DOHH2 (cell line): ENCODE measurements at regions not wholly inside any gene's neighbourhood (a gene's known extent, or its start where the extent isn't known, plus 50 kb on each side); places are given as distances from the start of the nearest gene placed in this dataset.

Source experiments
- H3F3A ChIP-seq: fragments of 200-600 bp; sonication (generic), shearing (Covaris generic); 2 replicates; pipeline ENCODE4 v1.6.0; 2016; ENCODE audit warnings: antibody characterized with exemption, mild to moderate bottlenecking; ENCODE audit not compliant: control insufficient read depth, insufficient read depth
- H3K27ac ChIP-seq: fragments of 200-600 bp; sonication (generic); 2 replicates; pipeline ENCODE4 v1.5.1; 2014; ENCODE audit warnings: low read depth, mild to moderate bottlenecking, low read length, moderate library complexity
- H3K27me3 ChIP-seq: fragments of 200-600 bp; sonication (generic); 2 replicates; pipeline ENCODE4 v1.6.1; 2014; ENCODE audit warnings: mild to moderate bottlenecking, low read length, mixed read lengths; ENCODE audit not compliant: control insufficient read depth
- H3K36me3 ChIP-seq: fragments of 200-600 bp; sonication (generic); 2 replicates; pipeline ENCODE4 v1.6.1; 2014; ENCODE audit warnings: mild to moderate bottlenecking, low read length, moderate library complexity, mixed read lengths; ENCODE audit not compliant: control insufficient read depth
- H3K4me1 ChIP-seq: fragments of 200-600 bp; sonication (generic); 2 replicates; pipeline ENCODE4 v1.6.1; 2014; ENCODE audit warnings: mild to moderate bottlenecking, low read length, mixed read lengths; ENCODE audit not compliant: control insufficient read depth
- H3K4me2 ChIP-seq: fragments of 200-600 bp; sonication (generic); 2 replicates; pipeline ENCODE4 v1.6.0; 2014; ENCODE audit warnings: mild to moderate bottlenecking, low read length, moderate library complexity
- H3K4me3 ChIP-seq: fragments of 200-600 bp; sonication (generic); 2 replicates; pipeline ENCODE4 v1.5.1; 2014; ENCODE audit warnings: mild to moderate bottlenecking, low read length, mixed read lengths
- H3K79me2 ChIP-seq: fragments of 200-600 bp; sonication (generic); 2 replicates; pipeline ENCODE4 v1.6.1; 2014; ENCODE audit warnings: mild to moderate bottlenecking, low read length, mixed read lengths; ENCODE audit not compliant: control insufficient read depth
- H3K9me2 ChIP-seq: fragments of 200-600 bp; sonication (generic); replicated peaks from 2 replicates; pipeline ENCODE4 v1.6.1; 2014; ENCODE audit warnings: mild to moderate bottlenecking, low read length, mixed read lengths; ENCODE audit not compliant: control insufficient read depth
- H3K9me3 ChIP-seq: fragments of 200-600 bp; sonication (generic); 2 replicates; pipeline ENCODE4 v1.6.1; 2014; ENCODE audit warnings: antibody characterized with exemption, low read length, mixed read lengths; ENCODE audit not compliant: control insufficient read depth, insufficient read depth
- H4K20me1 ChIP-seq: fragments of 200-600 bp; sonication (generic); 2 replicates; pipeline ENCODE4 v1.6.0; 2014; ENCODE audit warnings: low read depth, mild to moderate bottlenecking, antibody characterized with exemption, low read length, moderate library complexity; ENCODE audit not compliant: control insufficient read depth, insufficient read depth
- EZH2phosphoT487 ChIP-seq: fragments of 200-600 bp; sonication (generic); IDR thresholded peaks from 2 replicates; pipeline ENCODE4 v1.6.1; 2017; ENCODE audit warnings: borderline replicate concordance, mild to moderate bottlenecking, antibody characterized with exemption, low read length, moderate library complexity, mixed read lengths
- TF ChIP-seq, protein P1 (sequence below): fragments of 200-600 bp; sonication (generic); IDR thresholded peaks from one replicate; pipeline ENCODE4 v1.5.1; 2014; ENCODE audit warnings: antibody characterized with exemption, mild to moderate bottlenecking, low read depth, low read length; ENCODE audit not compliant: poor library complexity, severe bottlenecking

DNA sequence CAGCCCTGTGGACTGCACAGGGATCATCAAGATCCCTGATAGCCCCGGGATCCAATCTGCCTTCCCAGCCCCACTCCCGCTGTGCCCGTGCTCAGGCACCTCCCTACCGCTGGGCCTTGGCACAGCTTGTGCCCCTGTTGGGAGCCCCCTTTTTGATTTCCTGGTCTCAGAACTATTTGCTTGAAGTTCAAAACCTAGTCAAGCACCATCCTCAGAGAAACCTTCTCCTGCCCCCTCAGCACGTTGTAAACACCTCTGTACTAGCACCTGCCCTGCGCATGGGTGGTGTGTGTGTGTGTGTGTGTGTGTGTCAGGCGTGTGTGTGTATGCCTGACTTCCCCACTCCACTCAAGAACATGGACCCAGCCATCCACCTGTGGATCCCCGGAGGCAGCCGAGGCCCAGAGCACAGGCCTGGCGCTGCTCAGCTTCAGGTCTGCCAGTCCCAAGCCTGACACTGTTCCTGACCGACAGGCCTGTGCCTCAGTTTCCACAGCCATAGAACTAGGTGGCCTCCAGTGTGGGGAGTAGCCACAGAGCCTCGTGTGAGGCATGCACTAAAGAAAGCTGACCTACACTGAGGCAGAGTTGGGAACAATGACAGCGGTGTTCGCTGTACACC lies 65.5 kb downstream of the ADRA2C start:
- H3K9me2 ChIP-seq: no peaks in the 10 kb centered on the region
- no peak for TF ChIP-seq EZH2phosphoT487
- TF ChIP-seq, protein P1, sequence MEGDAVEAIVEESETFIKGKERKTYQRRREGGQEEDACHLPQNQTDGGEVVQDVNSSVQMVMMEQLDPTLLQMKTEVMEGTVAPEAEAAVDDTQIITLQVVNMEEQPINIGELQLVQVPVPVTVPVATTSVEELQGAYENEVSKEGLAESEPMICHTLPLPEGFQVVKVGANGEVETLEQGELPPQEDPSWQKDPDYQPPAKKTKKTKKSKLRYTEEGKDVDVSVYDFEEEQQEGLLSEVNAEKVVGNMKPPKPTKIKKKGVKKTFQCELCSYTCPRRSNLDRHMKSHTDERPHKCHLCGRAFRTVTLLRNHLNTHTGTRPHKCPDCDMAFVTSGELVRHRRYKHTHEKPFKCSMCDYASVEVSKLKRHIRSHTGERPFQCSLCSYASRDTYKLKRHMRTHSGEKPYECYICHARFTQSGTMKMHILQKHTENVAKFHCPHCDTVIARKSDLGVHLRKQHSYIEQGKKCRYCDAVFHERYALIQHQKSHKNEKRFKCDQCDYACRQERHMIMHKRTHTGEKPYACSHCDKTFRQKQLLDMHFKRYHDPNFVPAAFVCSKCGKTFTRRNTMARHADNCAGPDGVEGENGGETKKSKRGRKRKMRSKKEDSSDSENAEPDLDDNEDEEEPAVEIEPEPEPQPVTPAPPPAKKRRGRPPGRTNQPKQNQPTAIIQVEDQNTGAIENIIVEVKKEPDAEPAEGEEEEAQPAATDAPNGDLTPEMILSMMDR: no peak
- H3K27me3 ChIP-seq: no peaks in the 10 kb centered on the region
- no peaks in the 10 kb centered on the region for H3K9me3 ChIP-seq
- no peaks in the 10 kb centered on the region for H4K20me1 ChIP-seq
- no peak overlapping the region for H3K4me3 ChIP-seq
- H3K36me3 ChIP-seq: no peaks in the 10 kb centered on the region
- no peak overlapping the region for H3K4me2 ChIP-seq
- no peak overlapping the region for H3K27ac ChIP-seq
- no peaks in the 10 kb centered on the region for H3K4me1 ChIP-seq
- H3F3A ChIP-seq: no peaks in the 10 kb centered on the region
- no peaks in the 10 kb centered on the region for H3K79me2 ChIP-seq

GRCh38 chr4:3832536-3833220 lies 66.5 kb downstream of the ADRA2C start:
- H3K79me2 ChIP-seq: no peaks in the 10 kb centered on the region
- H3K9me3 ChIP-seq: no peaks in the 10 kb centered on the region
- H4K20me1 ChIP-seq: no peaks in the 10 kb centered on the region
- TF ChIP-seq EZH2phosphoT487: no peak
- TF ChIP-seq, protein P1: no peak
- no peaks in the 10 kb centered on the region for H3K9me2 ChIP-seq
- H3K4me1 ChIP-seq: no peaks in the 10 kb centered on the region
- no peaks in the 10 kb centered on the region for H3K36me3 ChIP-seq
- H3F3A ChIP-seq: no peaks in the 10 kb centered on the region
- no peaks in the 10 kb centered on the region for H3K27me3 ChIP-seq
- no peak overlapping the region for H3K4me2 ChIP-seq
- H3K27ac ChIP-seq: no peak overlapping the region
- no peak overlapping the region for H3K4me3 ChIP-seq

GRCh38 chr4:3833326-3833989 lies 67.3 kb downstream of the ADRA2C start:
- H3K27me3 ChIP-seq: no peaks in the 10 kb centered on the region
- H4K20me1 ChIP-seq: no peaks in the 10 kb centered on the region
- H3K79me2 ChIP-seq: no peaks in the 10 kb centered on the region
- H3K36me3 ChIP-seq: no peaks in the 10 kb centered on the region
- H3K4me1 ChIP-seq: no peaks in the 10 kb centered on the region
- no peaks in the 10 kb centered on the region for H3F3A ChIP-seq
- no peaks in the 10 kb centered on the region for H3K9me2 ChIP-seq
- H3K4me3 ChIP-seq: no peak overlapping the region
- H3K4me2 ChIP-seq: no peak overlapping the region
- no peak overlapping the region for H3K27ac ChIP-seq
- TF ChIP-seq, protein P1: no peak
- no peak for TF ChIP-seq EZH2phosphoT487
- H3K9me3 ChIP-seq: no peaks in the 10 kb centered on the region
